DND-41 (cell line): ENCODE measurements at regions not wholly inside any gene's neighbourhood (a gene's known extent, or its start where the extent isn't known, plus 50 kb on each side); places are given as distances from the start of the nearest gene placed in this dataset.

Experiments used
- ATAC-seq: fragments of 200-7000 bp; cut with Tn5 transposase; 3 replicates; pipeline ENCODE4 v1.9.1; 2021; ENCODE audit warnings: low read depth; ENCODE audit not compliant: insufficient read depth
- DNase-seq: peaks from one replicate; pipeline ENCODE4 v3.0.0-alpha.2; 2020
- H2AFZ ChIP-seq: 2 replicates; pipeline ENCODE4 v1.6.0; 2012; ENCODE audit warnings: low read depth, low read length
- H3K27ac ChIP-seq: 2 replicates; pipeline ENCODE4 v1.5.1; 2012; ENCODE audit warnings: low read length, inconsistent platforms
- H3K27me3 ChIP-seq: fragments of 200-600 bp; sonication (generic); 2 replicates; pipeline ENCODE4 v1.6.0; 2012; ENCODE audit warnings: low read length, mild to moderate bottlenecking, inconsistent platforms; ENCODE audit not compliant: insufficient read depth, poor library complexity
- H3K36me3 ChIP-seq: 2 replicates; pipeline ENCODE4 v1.5.1; 2012; ENCODE audit warnings: low read length, inconsistent platforms; ENCODE audit not compliant: insufficient read depth
- H3K4me1 ChIP-seq: 2 replicates; pipeline ENCODE4 v1.5.1; 2012; ENCODE audit warnings: mild to moderate bottlenecking, low read length; ENCODE audit not compliant: insufficient read depth
- H3K4me2 ChIP-seq: 2 replicates; pipeline ENCODE4 v1.6.0; 2012; ENCODE audit warnings: mild to moderate bottlenecking, moderate library complexity, low read length, inconsistent platforms; ENCODE audit not compliant: insufficient read depth
- H3K4me3 ChIP-seq, 2 experiments: fragments of 200-600 bp in 1 of 2; shearing (Covaris generic) in 1 of 2; 2 replicates each; pipeline ENCODE4 v1.5.1; 2012 to 2016; ENCODE audit warnings: inconsistent platforms in 2 of 2, low read length in 2 of 2, mild to moderate bottlenecking in 2 of 2, low read depth in 1 of 2, moderate library complexity in 1 of 2
- H3K79me2 ChIP-seq: 2 replicates; pipeline ENCODE4 v1.6.0; 2012; ENCODE audit warnings: low read length, inconsistent platforms; ENCODE audit not compliant: insufficient read depth
- H3K9ac ChIP-seq: 2 replicates; pipeline ENCODE4 v1.6.0; 2012; ENCODE audit warnings: low read depth, mild to moderate bottlenecking, inconsistent platforms, low read length, moderate library complexity
- H3K9me3 ChIP-seq: 2 replicates; pipeline ENCODE4 v1.5.1; 2012; ENCODE audit warnings: low read length, moderate library complexity, mild to moderate bottlenecking, inconsistent platforms; ENCODE audit not compliant: insufficient read depth, severe bottlenecking
- H4K20me1 ChIP-seq: 2 replicates; pipeline ENCODE4 v1.6.0; 2012; ENCODE audit warnings: low read length; ENCODE audit not compliant: insufficient read depth
- CTCF ChIP-seq: IDR thresholded peaks from 2 replicates; pipeline ENCODE4 v1.5.1; 2012; ENCODE audit warnings: borderline replicate concordance, low read length, moderate library complexity, mild to moderate bottlenecking; ENCODE audit not compliant: poor library complexity, severe bottlenecking; ENCODE audit errors: extremely low read depth
- EZH2 ChIP-seq: IDR thresholded peaks from 3 replicates; pipeline ENCODE4 v1.6.1; 2012; ENCODE audit warnings: borderline replicate concordance, low read depth, mild to moderate bottlenecking, moderate library complexity, low read length, inconsistent platforms; ENCODE audit not compliant: severe bottlenecking

- Histone ChIP-seq H3K27ac (no peak overlapping the region), H3K27me3 (no peaks in the 10 kb centered on the region), H3K9me3 (no peaks in the 10 kb centered on the region), H3K4me2 (no peak overlapping the region), H3K36me3 (no peaks in the 10 kb centered on the region), H3K4me1 (no peaks in the 10 kb centered on the region), H2AFZ (no peak overlapping the region), H3K9ac (no peak overlapping the region), H3K79me2 (no peaks in the 10 kb centered on the region), H4K20me1 (no peaks in the 10 kb centered on the region), H3K4me3 (no peak overlapping the region)
- DNase-seq = no peak
- no peak for ATAC-seq
- TF ChIP-seq EZH2 = no peak
- no peak for TF ChIP-seq CTCF
Observed at GRCh38 chr4:189261475-189261874, 679.2 kb upstream of the FRG1 start.

GRCh38 chr4:189265515-189265914 is 675.2 kb upstream of the FRG1 start:
- H3K4me3 ChIP-seq = no peak overlapping the region
- H2AFZ ChIP-seq = no peak overlapping the region
- H3K36me3 ChIP-seq = no peaks in the 10 kb centered on the region
- no peak overlapping the region for H3K9ac ChIP-seq
- H3K27me3 ChIP-seq = no peaks in the 10 kb centered on the region
- H3K79me2 ChIP-seq = no peaks in the 10 kb centered on the region
- H3K9me3 ChIP-seq = no peaks in the 10 kb centered on the region
- no peaks in the 10 kb centered on the region for H4K20me1 ChIP-seq
- DNase-seq (no peak), ATAC-seq (no peak)
- no peak overlapping the region for H3K27ac ChIP-seq
- no peak overlapping the region for H3K4me2 ChIP-seq
- no peaks in the 10 kb centered on the region for H3K4me1 ChIP-seq
- TF ChIP-seq EZH2 = no peak
- no peak for TF ChIP-seq CTCF

- Histone ChIP-seq H3K4me2 (no peak overlapping the region), H3K9me3 (no peaks in the 10 kb centered on the region), H3K79me2 (no peaks in the 10 kb centered on the region), H3K4me1 (no peaks in the 10 kb centered on the region), H2AFZ (no peak overlapping the region), H3K9ac (no peak overlapping the region), H4K20me1 (no peaks in the 10 kb centered on the region), H3K4me3 (no peak overlapping the region), H3K27me3 (no peaks in the 10 kb centered on the region), H3K27ac (no peak overlapping the region), H3K36me3 (no peaks in the 10 kb centered on the region)
- DNase-seq = peak; percentile 11
- peak; percentile 77 for ATAC-seq
- no peak for TF ChIP-seq CTCF
- TF ChIP-seq EZH2 = no peak
Observed at GRCh38 chr4:189267312-189267965, 673.2 kb upstream of the FRG1 start.
